Stimulated activated CD8-positive, alpha-beta memory T cell treated with anti-CD3 and anti-CD28 coated beads, Interleukin-15, amount 100 ng/mL, for 48 hours (primary cell): ENCODE measurements at regions not wholly inside any gene's neighbourhood (a gene's known extent, or its start where the extent isn't known, plus 50 kb on each side); places are given as distances from the start of the nearest gene placed in this dataset.
"Not testable (repeated sequence)": the region's sequence is repeated elsewhere in the genome, so short reads cannot be mapped to it uniquely, and the experiment has no call there.

Experiments
- DNase-seq, 2 donors: peaks; one replicate each; pipeline ENCODE4 v3.0.0-alpha.2; 2020; ENCODE audit warnings: low read depth in 2 of 2

- no peak for DNase-seq
Observed at GRCh38 chr10:117747636-117748035, 205.1 kb downstream of the EMX2 start.

DNA sequence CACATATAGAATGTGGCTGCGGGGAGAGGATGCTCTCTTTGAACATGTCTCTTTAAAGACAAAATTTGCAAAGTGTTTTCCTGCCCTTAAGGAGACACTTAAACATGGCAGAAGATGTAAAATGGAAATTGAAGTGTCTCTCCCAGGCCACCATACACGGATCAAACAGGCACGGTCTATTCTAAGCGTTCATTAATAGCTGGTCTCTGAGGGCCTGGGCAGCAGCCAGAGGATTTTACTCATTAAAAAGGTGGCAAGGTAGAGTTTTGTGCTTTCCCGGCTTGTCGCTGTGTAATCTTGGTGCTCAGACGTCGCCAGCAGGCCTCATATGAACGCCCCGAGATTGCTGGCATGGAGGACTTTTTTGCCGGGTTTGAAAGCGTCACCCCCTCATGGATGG lies 205.5 kb downstream of the EMX2 start:
- DNase-seq = no peak

- no peak for DNase-seq
Observed at GRCh38 chr10:117750616-117751015, 208.1 kb downstream of the EMX2 start.

- DNase-seq = no peak
Observed at GRCh38 chr10:117751259-117751658, 208.7 kb downstream of the EMX2 start.

- no peak for DNase-seq
Observed at GRCh38 chr10:117752103-117752502, 209.6 kb downstream of the EMX2 start.

DNA sequence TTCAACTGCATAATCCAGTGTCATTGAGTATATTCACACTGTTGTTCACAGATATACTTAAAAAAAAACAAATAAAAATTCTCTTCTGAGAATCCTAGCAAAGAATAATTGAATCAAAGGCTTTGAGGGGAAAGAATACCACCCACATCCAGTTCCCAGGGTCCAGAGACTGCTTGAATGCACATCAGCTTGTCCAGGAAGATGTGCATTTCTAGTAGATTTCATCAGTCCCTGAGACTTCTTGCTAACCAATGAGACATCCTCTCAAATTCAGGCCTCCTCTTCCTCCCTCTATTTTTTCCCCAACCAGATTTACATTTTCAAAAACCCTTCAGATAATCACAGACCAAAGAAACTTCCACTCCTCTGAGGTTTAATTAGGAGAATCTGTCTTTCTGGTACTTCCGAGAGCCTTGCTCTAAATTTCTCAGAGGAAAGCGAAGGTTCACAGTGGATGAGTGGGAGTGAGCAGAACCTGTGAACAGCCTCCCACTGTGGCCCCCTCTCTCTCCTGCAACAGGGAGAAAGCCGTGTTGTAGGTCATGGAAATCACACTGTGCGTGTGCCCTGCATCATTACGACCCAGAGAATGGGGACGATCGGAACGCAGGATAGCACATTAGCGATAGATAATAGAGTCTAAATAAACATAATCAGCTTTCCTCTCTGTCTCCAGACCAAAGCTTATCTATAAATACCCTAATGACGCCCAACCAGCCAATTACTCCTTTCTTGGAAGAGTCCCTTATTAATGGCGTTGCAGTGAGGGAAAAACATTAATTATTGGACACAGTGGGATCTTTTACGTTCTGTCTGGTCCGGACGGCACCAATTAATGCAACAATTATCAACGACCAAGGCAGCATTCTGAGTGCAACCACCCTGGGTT lies 212.5 kb downstream of the EMX2 start:
- DNase-seq = no peak

DNA sequence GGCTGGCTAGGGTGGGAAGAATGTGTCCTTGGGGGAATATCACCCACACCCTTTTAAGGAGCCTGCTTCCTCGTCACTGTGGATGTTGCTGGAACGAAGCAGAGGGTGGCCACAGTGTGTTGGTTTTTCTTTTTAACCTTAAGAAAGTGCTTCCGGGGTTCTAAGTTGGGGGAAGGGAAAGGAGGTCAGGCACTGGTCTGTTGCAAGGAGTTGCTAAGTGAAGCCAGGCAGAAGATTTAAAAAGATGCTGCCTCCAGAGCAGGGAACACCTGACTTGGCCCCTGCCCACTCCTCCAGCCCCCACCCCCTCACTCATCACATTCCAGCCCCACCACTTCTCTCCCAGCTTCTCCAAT lies 213.1 kb downstream of the EMX2 start:
- no peak for DNase-seq

GRCh38 chr10:117757086-117757720 lies 214.7 kb downstream of the EMX2 start:
- DNase-seq = no peak

DNA sequence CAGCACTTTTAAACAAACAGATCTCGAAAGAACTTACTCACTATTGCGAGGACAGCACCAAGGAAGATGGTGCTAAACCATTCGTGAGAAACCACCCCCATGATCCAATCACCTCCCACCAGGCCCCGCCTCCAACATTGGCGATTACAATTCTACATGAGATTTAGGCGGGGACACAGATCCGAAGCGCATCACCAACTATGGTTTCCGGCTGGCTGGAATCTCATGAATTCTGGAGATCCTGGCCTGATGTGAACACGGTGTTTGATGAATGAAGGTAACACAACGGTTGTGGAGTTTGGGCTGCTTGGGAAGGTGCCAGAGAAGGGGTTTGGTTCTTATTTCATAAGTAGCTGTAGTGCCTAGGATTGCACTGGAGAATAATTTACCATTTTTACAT lies 216.7 kb downstream of the EMX2 start:
- no peak for DNase-seq

- DNase-seq = no peak
Observed at GRCh38 chr10:117761695-117762094, 219.1 kb downstream of the EMX2 start.

- no peak for DNase-seq
Observed at GRCh38 chr10:117762126-117762818, 219.7 kb downstream of the EMX2 start.

DNA sequence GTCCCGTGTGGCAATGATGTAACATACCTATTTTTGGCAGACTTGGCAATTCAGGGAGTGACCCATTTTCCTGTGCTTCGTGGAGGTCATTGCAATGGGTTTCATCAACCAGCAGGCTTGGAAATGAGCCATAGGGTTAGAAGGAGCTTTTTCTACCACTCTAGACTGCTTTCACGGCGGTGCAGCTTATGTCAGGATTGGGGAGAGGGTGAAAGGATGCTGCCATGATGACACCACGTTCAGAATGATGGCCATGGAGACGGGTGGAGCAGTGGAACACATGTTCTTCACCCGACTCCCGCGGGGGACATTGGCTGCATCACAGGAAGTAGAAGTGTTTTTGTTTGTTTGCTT lies 220.2 kb downstream of the EMX2 start:
- DNase-seq = no peak

- no peak for DNase-seq
Observed at GRCh38 chr10:117763528-117763927, 221.0 kb downstream of the EMX2 start.

DNA sequence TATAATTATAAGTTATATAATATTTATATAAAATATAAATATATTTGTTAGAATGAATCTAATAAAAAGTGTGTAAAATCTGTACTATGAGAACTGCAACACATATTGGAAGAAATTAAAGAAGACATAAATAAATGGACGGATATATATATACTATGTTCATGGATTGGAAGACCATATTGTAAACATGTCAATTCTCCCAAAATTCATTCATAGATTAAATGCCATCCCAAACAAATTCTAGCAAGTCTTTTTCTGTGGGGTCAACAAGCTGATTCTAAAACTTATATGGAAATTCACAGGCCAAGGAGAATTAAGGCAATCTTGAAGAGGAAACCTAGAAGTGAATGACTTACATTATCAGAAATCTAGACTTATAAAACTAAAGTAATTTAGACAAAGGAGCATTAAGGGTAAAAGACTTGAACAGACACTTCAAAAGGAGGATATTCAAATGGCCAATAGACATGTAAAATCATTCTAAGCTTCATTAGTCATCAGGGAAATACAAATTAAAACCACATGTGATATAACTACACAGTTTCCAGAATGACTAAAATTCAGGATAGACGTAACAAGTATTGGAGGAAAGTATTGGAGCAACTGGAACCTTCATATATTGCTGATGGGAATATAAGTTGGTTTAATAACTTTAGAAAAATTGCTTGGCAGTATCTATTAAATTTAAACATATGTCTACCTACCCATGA lies 225.9 kb downstream of the EMX2 start:
- DNase-seq = no peak

- DNase-seq = no peak
Observed at GRCh38 chr10:117775526-117775925, 233.0 kb downstream of the EMX2 start.

DNA sequence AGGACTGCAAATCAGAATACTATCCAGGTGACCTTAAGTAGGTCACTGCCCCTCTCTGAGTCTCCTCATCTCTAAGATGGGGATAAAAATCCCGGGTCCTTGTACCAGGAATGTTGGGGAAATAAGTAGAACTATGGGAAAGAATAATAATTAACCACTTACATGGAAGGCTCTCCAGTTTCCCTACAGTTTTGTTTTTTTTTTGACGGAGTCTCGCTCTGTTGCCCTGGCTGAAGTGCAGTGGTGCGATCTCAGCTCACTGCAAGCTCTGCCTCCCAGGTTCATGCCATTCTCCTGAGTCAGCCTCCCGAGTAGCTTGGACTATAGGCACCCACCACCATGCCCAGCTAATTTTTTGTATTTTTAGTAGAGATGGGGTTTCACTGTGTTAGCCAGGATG lies 234.7 kb downstream of the EMX2 start:
- DNase-seq = not testable (repeated sequence)

DNA sequence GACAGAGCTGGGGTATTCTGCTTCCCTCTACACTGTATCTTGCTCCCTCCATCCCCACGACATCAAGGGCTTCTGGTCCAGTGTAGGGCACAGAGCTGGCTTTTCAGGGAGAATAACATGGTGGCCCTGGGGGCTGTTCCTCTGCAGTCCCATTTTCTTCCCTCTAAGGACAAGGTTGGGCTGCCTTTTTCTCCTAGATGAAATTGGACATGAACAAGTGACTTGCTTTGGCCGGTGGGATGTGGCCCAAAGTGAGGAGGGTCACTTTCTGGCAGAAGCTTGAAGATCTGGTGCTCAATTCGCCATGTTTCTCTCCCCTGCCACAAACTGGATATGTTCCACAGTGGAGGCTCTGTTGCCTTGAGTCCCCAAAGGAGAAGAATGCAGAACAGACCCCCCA lies 235.7 kb downstream of the EMX2 start:
- no peak for DNase-seq

- DNase-seq = no peak
Observed at GRCh38 chr10:117780411-117780810, 237.9 kb downstream of the EMX2 start.

- no peak for DNase-seq
Observed at GRCh38 chr10:117781216-117781831, 238.8 kb downstream of the EMX2 start.

- no peak for DNase-seq
Observed at GRCh38 chr10:117782276-117782675, 239.7 kb downstream of the EMX2 start.

DNA sequence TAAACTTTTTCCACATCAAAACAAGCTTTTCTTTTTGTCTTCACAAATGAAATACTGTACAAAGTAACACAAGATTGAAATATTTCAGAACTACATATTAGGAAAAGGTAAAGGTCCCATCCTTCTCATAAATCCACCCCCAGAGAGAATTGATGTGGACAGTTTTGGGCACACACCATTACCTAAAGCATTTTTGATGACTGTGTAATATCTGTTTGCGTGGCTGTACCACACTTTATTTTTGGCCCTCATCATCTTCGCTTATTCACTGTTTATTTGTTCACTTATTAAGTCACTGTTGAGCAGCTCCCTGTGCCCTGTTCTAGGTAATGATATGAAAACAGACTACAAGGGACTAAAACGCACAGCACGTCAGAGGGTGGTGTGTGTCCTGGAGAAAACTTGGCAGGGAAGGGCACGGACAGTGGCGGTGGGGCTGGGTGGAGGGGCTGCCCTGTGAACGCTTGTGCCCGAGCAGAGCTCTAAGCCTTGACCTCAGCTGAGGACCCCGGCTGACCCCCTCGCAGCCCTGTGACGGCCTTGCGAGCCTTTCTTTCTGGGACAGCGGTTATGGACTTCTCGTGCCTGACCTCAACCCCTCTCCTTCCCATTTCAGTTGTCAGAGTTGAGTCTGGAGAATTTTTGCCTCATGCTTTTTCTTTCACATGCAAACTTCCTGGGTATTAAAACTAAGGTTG lies 241.3 kb downstream of the EMX2 start:
- no peak for DNase-seq
